ENCODE measurements at regions not wholly inside any gene's neighbourhood (a gene's known extent, or its start where the extent isn't known, plus 50 kb on each side); places are given as distances from the start of the nearest gene placed in this dataset.

DNA sequence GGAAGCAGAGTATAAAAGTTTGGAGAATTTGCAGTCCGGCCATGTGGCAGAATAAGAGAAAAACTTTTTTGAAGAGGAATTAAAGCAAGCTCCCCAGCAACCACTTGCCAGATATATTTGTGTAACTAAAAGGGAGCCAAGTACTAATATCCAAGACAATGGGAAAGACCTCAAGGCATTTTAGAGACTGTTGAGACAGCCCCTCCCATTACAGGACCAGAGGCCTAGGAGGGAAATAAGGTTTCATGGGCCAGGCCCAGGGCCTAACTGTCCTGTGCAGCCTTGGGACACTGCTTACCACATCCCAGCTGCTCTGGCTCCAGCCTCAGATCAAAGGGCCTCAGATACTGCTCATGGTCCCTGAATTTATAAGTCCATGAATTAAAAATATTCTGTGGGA, 659.4 kb downstream of the PCDH19 start:
- ChIA-PET CTCF (no interaction called here), POLR2A (no interaction called here)
- TF ChIP-seq, protein P1, sequence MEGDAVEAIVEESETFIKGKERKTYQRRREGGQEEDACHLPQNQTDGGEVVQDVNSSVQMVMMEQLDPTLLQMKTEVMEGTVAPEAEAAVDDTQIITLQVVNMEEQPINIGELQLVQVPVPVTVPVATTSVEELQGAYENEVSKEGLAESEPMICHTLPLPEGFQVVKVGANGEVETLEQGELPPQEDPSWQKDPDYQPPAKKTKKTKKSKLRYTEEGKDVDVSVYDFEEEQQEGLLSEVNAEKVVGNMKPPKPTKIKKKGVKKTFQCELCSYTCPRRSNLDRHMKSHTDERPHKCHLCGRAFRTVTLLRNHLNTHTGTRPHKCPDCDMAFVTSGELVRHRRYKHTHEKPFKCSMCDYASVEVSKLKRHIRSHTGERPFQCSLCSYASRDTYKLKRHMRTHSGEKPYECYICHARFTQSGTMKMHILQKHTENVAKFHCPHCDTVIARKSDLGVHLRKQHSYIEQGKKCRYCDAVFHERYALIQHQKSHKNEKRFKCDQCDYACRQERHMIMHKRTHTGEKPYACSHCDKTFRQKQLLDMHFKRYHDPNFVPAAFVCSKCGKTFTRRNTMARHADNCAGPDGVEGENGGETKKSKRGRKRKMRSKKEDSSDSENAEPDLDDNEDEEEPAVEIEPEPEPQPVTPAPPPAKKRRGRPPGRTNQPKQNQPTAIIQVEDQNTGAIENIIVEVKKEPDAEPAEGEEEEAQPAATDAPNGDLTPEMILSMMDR (IDR thresholded peaks at IDR 0.05; ENCODE audit: insufficient read depth, low read depth, low read length): no peak
- Histone ChIP-seq H3K27me3 (ENCODE audit: control insufficient read depth, insufficient read depth, low read length) (no peaks in the 10 kb centered on the region), H3K36me3 (ENCODE audit: control insufficient read depth, insufficient read depth, low read length) (no peaks in the 10 kb centered on the region), H3K4me3 (ENCODE audit: low read depth, low read length) (no peak overlapping the region)
- no peak for DNase-seq (ENCODE audit: low read depth)

DNA sequence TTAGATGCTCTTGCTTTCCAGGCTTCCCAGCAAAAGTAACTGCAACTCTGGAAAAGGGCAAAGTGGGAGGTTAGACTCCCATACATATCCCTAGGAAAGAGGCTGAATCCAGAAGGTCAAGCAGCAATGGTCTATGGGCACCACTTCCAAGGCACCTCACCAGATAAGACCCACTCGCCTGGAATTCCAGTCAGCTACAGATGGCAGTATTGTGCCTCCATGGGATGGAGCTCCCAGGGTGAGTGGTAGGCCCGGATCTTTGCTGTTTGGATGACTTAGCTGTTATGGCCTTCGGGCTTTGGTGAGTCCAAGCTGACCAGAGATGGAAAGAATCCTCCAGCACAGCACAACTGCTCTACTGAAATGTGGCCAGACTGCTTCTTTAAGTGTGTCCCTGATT, 688.0 kb downstream of the PCDH19 start:
- no peaks in the 10 kb centered on the region for H3K27me3 ChIP-seq (ENCODE audit: control insufficient read depth, insufficient read depth, low read length)
- CTCF ChIA-PET: no interaction called here
- no peak overlapping the region for H3K4me3 ChIP-seq (ENCODE audit: low read depth, low read length)
- DNase-seq (ENCODE audit: low read depth): no peak
- H3K36me3 ChIP-seq (ENCODE audit: control insufficient read depth, insufficient read depth, low read length): no peaks in the 10 kb centered on the region
- TF ChIP-seq, protein P1 (IDR thresholded peaks at IDR 0.05; ENCODE audit: insufficient read depth, low read depth, low read length): no peak
- POLR2A ChIA-PET: no interaction called here

- TF ChIP-seq, protein P1 (IDR thresholded peaks at IDR 0.05; ENCODE audit: insufficient read depth, low read depth, low read length): no peak
- ChIA-PET POLR2A (no interaction called here), CTCF (no interaction called here)
- Histone ChIP-seq H3K27me3 (ENCODE audit: control insufficient read depth, insufficient read depth, low read length) (no peaks in the 10 kb centered on the region), H3K4me3 (ENCODE audit: low read depth, low read length) (no peak overlapping the region), H3K36me3 (ENCODE audit: control insufficient read depth, insufficient read depth, low read length) (no peaks in the 10 kb centered on the region)
- no peak for DNase-seq (ENCODE audit: low read depth)
These were observed 690.9 kb downstream of the PCDH19 start for GRCh38 chrX:99719140-99719539.

DNA sequence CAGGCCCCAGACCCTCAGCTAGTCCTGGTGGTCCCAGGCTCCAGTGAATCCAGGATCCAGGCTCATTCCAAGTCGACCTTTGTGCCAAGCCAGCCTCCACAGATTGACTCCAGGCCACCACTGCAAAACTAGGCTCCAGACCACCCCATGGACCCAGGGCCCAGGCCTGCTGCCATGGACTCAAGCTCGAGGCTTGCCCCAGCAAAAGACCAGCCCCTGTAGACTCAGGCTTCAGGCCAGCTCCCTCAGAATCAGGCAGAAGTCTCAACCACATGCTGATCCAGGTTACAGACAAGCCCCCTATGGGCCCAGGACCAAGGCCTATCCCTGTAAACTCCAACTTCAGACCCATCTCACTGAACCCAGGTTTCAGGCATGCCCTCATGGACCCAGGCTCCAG, 692.4 kb downstream of the PCDH19 start:
- CTCF ChIA-PET: no interaction called here
- TF ChIP-seq, protein P1 (IDR thresholded peaks at IDR 0.05; ENCODE audit: insufficient read depth, low read depth, low read length): no peak

DNA sequence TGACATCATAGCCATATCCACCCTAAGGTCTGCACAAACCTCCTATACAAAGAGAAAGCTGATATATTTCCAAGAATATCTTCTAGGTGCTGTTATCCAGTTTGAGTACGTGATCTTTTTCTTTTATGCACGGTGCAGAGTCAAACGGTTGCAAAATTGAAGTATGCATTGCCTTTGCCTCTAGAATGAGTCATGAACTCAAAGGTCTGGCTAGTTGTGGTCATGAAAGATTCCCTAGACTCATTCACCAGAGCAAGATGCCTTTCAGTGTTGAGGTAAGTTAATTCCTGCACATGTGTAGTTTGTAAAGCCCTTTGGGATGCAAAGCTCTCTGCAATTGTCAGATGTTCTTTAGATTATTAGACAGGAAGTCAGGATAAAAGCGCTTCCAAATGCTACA, 704.4 kb downstream of the PCDH19 start:
- no peak for DNase-seq (ENCODE audit: low read depth)
- TF ChIP-seq, protein P1 (IDR thresholded peaks at IDR 0.05; ENCODE audit: insufficient read depth, low read depth, low read length): no peak
- Histone ChIP-seq H3K4me3 (ENCODE audit: low read depth, low read length) (no peak overlapping the region), H3K36me3 (ENCODE audit: control insufficient read depth, insufficient read depth, low read length) (no peaks in the 10 kb centered on the region), H3K27me3 (ENCODE audit: control insufficient read depth, insufficient read depth, low read length) (no peaks in the 10 kb centered on the region)
- ChIA-PET POLR2A (no interaction called here), CTCF (no interaction called here)

More for the DNA sequence above, 692.4 kb downstream of the PCDH19 start:
- no peak for DNase-seq (ENCODE audit: low read depth)
- no peaks in the 10 kb centered on the region for H3K36me3 ChIP-seq (ENCODE audit: control insufficient read depth, insufficient read depth, low read length)
- no peaks in the 10 kb centered on the region for H3K27me3 ChIP-seq (ENCODE audit: control insufficient read depth, insufficient read depth, low read length)
- POLR2A ChIA-PET: no interaction called here
- H3K4me3 ChIP-seq (ENCODE audit: low read depth, low read length): no peak overlapping the region

All from BJ (cell line).